PFSK-1 (cell line): ENCODE measurements at regions not wholly inside any gene's neighbourhood (a gene's known extent, or its start where the extent isn't known, plus 50 kb on each side); places are given as distances from the start of the nearest gene placed in this dataset.

ENCODE experiments used
- FOXP2 ChIP-seq: optimal IDR thresholded peaks from 2 replicates; pipeline ENCODE3; 2011; ENCODE audit warnings: borderline replicate concordance, control low read depth, inconsistent platforms; ENCODE audit not compliant: insufficient read depth; ENCODE audit errors: extremely low read length, extremely low read depth
- POLR2AphosphoS5 ChIP-seq: IDR thresholded peaks from 2 replicates; pipeline ENCODE4 v1.6.1; 2012; ENCODE audit warnings: low read depth, mild to moderate bottlenecking, control low read depth, low read length, moderate library complexity
- SIN3A ChIP-seq: IDR thresholded peaks from 2 replicates; pipeline ENCODE4 v1.6.1; 2012; ENCODE audit warnings: mild to moderate bottlenecking, low read length, moderate library complexity, borderline replicate concordance; ENCODE audit not compliant: insufficient read depth
- TAF1 ChIP-seq: IDR thresholded peaks from 2 replicates; pipeline ENCODE4 v1.6.1; 2012; ENCODE audit warnings: low read length, control low read depth, borderline replicate concordance; ENCODE audit not compliant: insufficient read depth
- TF ChIP-seq, protein P1 (sequence below), 2 experiments: IDR thresholded peaks; 2 replicates each; pipeline versions ENCODE4 v1.6.1 to v1.8.0; 2011 to 2012; ENCODE audit warnings: low read depth in 2 of 2, low read length in 2 of 2, control low read depth in 1 of 2, inconsistent platforms in 1 of 2, mild to moderate bottlenecking in 1 of 2, moderate library complexity in 1 of 2; ENCODE audit not compliant: insufficient read depth in 1 of 2

GRCh38 chr1:192713921-192714320 lies 78.0 kb downstream of the RGS13 start:
- TF ChIP-seq SIN3A (no peak), POLR2AphosphoS5 (no peak)
- TF ChIP-seq, protein P1, sequence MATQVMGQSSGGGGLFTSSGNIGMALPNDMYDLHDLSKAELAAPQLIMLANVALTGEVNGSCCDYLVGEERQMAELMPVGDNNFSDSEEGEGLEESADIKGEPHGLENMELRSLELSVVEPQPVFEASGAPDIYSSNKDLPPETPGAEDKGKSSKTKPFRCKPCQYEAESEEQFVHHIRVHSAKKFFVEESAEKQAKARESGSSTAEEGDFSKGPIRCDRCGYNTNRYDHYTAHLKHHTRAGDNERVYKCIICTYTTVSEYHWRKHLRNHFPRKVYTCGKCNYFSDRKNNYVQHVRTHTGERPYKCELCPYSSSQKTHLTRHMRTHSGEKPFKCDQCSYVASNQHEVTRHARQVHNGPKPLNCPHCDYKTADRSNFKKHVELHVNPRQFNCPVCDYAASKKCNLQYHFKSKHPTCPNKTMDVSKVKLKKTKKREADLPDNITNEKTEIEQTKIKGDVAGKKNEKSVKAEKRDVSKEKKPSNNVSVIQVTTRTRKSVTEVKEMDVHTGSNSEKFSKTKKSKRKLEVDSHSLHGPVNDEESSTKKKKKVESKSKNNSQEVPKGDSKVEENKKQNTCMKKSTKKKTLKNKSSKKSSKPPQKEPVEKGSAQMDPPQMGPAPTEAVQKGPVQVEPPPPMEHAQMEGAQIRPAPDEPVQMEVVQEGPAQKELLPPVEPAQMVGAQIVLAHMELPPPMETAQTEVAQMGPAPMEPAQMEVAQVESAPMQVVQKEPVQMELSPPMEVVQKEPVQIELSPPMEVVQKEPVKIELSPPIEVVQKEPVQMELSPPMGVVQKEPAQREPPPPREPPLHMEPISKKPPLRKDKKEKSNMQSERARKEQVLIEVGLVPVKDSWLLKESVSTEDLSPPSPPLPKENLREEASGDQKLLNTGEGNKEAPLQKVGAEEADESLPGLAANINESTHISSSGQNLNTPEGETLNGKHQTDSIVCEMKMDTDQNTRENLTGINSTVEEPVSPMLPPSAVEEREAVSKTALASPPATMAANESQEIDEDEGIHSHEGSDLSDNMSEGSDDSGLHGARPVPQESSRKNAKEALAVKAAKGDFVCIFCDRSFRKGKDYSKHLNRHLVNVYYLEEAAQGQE (IDR thresholded peaks at IDR 0.05; ENCODE audit: insufficient read depth in 1 of 2, low read depth in 2 of 2, low read length in 2 of 2): no peak

- no peak for TF ChIP-seq FOXP2
- TF ChIP-seq, protein P1 (IDR thresholded peaks at IDR 0.05; ENCODE audit: insufficient read depth in 1 of 2, low read depth in 2 of 2, low read length in 2 of 2): no peak
- no peak for TF ChIP-seq POLR2AphosphoS5
- no peak for TF ChIP-seq TAF1
- TF ChIP-seq SIN3A: no peak
These were observed 84.2 kb upstream of the RGS2 start for GRCh38 chr1:192724670-192725069.

- TF ChIP-seq, protein P1 (IDR thresholded peaks at IDR 0.05; ENCODE audit: insufficient read depth in 1 of 2, low read depth in 2 of 2, low read length in 2 of 2): no peak
- TF ChIP-seq FOXP2 (no peak), POLR2AphosphoS5 (no peak), SIN3A (no peak), TAF1 (no peak)
These were observed 81.9 kb upstream of the RGS2 start for GRCh38 chr1:192726820-192727504.

GRCh38 chr1:192729500-192729899 lies 79.3 kb upstream of the RGS2 start:
- TF ChIP-seq FOXP2: no peak
- TF ChIP-seq TAF1: no peak
- no peak for TF ChIP-seq POLR2AphosphoS5
- TF ChIP-seq, protein P1 (IDR thresholded peaks at IDR 0.05; ENCODE audit: insufficient read depth in 1 of 2, low read depth in 2 of 2, low read length in 2 of 2): no peak
- no peak for TF ChIP-seq SIN3A

- no peak for TF ChIP-seq FOXP2
These were observed 78.6 kb upstream of the RGS2 start for GRCh38 chr1:192730198-192730597.
